HG02678 (cell line): ENCODE measurements at regions not wholly inside any gene's neighbourhood (a gene's known extent, or its start where the extent isn't known, plus 50 kb on each side); places are given as distances from the start of the nearest gene placed in this dataset.
A peak's percentile ranks its signal among the peaks of the same experiment; 100 is the strongest.

Experiments
- ATAC-seq: cut with Tn5 transposase; IDR thresholded peaks from one replicate; pipeline ENCODE4 v1.9.1; 2021; ENCODE audit warnings: mild to moderate bottlenecking, moderate library complexity; ENCODE audit not compliant: unreplicated experiment

DNA sequence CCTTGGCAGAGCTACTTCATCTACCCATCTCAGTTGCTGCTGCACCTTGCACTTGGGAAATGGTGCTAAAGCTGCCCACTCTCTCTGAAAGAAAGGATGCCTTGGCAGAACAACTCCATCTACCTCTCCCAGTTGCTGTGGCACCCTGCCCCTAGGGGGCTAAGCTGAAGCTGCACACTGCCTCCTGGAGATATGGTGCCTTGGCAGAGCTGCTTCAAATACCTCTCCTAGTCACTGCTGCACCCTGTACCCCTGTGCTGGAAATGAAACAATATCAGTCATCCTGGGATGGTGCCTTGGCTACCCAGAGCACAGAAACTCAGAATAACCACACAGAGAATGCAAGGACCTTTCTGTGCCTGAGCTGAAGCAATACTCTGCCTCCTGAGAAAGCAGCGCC, 615.8 kb downstream of the DIAPH3 start:
- no peak for ATAC-seq

DNA sequence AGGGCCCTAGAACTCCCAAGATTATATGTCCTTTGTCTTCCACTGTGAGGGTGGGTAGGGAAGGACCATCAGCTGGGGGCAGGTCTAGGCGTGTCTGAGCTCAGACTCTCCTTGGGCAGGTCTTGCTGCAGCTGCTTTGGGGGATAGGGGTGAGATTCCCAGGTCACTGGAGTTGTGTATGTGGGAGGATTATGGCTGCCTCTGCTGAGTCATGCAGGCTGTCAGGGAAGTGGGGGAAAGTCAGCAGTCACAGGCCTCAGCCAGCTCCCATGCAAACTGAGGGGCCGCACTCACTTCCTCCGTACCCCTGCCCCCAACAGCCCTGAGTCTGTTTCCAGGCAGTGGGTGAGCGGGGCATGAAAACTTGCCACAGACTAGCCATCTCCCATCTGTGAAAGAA, 600.8 kb downstream of the DIAPH3 start:
- ATAC-seq, result no peak

DNA sequence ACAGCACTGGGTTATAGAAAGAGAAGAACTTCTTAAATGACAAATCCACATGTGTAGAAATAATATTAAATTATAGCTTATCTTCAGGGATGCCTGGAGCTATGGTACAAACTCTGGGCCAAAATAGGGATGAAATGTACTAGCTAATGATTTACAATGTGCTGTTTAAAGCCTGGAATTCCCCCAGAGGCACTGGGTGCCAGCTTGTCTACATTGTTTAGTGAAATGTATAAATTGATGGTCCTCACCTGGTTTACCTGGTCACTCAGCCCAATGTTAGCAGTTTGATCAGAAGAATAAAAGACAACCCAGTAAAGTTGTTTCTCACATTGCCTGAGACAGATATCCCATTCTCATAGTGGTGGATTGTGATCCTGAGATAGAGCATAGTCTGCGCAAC, 597.2 kb downstream of the DIAPH3 start:
- no peak for ATAC-seq

DNA sequence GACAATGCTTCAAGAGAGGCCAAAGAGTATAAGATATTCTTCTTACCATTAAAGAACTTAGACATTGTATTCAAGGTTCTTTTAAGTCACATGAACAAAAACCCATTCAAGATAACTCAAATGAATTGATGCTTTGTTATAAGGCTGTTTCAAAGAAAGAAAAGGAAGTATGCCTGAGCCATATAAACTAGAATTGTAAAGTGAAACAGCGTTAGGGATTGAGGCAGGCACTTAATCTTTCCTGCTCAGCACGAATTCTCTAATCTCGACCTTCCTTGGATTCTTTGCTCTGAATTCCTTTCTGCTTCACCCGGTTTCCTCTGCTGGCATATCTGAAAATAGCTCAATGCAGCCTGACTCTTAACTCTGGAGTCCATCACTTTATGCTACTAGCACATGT, 595.4 kb downstream of the DIAPH3 start:
- no peak for ATAC-seq

DNA sequence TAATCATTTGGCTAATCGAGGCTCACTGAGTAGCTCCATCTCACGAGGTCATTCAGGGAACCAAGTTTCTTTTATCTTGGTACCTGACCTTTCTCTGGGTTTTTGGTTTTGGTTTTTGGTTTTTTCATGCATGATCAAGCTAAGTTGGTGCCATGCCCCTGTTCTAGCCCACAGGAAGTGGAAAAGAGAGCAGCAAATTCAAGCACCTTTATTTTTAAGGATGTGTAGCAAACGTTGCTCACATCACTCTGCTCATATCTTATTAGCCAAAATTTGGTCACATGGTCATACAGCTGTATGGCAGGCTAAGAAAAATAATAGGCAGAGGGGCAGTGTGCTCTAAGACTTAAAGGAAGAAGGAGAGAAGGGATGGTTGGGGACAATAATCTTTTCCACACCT, 593.5 kb downstream of the DIAPH3 start:
- no peak for ATAC-seq

DNA sequence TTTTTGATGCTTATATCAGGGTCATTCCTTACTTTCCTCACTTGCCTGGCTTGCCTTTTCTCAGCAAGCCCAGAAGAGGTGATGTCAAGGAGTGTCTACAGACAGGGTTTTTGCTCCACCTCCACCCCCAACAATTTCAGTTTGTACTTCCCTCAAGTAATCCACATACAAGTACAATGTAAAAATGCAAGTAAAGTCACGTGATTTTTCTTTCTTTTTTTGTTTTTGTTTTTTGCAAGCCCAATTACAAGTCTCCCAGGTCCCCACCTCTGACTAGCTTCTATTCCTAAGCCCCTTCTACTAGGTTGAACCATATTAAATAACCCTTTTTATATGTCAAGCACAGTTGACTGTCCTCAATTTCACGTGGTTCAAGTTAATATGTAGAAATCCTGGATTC, 579.6 kb downstream of the DIAPH3 start:
- no peak for ATAC-seq

DNA sequence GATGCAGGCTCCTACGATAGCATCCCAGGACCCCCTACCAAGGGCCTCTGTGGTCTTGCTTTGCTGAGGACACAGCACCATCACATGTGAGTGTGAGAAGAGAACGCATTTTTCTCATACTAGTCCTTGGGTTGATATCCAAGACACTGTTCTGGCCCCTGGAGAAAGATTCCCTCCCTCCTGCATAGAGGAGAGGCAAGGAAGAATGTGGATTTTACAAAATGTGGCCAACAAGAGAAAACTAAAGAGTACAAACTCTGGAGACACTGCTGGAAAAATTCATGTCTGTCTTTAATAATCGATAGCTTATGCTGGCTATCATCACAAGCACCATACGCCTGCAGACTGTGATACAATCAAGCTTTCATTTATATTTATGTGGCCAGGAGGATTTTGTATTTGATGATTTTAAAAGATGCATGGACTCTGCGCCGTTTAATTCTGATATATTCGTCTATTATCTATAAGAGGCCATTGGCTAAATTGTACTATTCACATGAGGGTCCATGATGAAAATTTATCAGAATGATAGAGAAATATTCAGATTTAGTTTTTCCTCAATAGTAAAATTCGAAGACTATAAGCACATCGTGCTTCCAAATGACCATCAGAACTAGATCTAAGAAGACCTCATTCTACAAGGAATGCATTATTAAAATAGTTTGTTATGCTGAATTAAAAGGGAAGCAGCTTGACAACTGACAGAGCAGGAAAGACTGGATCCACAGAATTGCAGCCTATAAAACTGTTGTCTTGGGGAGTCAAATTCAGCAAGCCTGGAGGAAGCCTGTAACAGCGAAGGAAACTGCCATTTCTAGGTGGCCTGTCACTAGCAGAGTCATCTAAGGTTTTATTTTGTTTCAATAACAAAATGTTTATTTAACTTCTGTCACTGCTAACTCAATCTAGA, 578.7 kb downstream of the DIAPH3 start:
- ATAC-seq, result no peak

DNA sequence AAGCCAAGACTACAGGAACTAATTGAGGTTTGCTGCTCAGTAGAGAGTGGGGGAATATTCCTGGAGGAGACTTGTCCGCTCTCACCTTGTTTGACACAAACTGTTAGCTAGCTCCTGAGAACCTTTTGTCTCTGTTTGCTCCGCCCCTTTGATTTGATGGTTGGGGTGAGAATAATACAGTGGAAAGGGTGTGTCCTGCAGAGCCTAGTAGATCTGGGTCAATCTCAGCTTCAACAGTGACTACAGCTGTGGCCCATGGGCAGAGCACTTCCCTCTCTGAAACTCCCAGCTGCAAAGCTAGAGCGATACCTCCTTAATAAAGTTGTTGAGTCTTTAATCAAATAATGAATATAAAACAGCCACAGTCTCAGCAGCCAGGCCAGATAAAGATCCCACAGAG, 576.7 kb downstream of the DIAPH3 start:
- ATAC-seq, result no peak

DNA sequence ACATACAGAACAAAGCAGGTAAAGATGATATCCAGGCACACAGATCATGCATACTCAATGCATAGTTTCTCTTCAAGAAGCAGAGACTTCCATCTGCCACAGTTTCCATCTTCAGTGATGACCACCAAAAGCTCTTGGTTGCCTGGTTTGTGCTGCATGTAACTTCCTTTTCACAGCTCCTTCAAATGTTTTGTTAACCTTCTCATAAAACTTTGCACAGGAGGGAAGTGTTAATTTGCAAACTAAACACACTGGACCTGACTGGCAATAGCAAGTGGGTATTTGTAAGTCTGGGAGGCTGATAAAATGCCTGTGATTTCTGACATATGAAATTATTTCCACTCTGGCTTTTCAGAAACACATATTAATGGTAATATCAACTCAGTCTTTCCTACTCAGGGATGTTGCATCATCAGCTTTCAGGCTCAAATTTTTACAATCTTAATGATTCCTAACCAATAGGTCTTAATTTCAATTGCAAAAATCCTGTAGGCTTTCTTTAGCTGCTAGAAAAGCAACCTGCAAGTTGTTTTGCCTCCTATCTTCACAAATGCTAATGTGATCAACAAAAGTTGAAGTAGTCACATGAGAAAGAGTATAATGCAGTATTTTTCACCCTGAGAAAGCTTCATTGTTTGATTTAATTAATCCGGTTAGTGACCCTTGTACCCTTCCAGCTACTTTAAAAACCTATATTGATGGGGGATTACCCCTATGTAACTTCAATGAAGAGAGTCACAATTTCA, 575.6 kb downstream of the DIAPH3 start:
- ATAC-seq, result no peak

DNA sequence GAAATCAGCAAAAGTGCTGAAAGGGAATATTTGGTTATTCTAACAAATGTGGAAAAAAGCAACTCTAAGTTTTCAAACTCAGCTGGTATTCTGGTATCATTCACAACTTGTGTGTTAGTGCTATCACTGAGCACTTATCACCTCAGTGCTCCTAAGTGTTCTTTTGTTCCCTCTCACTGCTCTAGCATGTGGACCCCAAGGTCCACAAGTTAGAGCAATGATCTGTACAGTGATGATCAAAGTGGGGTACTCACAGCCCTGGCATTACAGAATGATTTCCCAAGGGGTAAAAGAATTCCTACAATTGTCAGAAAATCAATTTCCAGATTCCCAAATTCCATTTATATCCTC, 575.0 kb downstream of the DIAPH3 start:
- ATAC-seq, result no peak

DNA sequence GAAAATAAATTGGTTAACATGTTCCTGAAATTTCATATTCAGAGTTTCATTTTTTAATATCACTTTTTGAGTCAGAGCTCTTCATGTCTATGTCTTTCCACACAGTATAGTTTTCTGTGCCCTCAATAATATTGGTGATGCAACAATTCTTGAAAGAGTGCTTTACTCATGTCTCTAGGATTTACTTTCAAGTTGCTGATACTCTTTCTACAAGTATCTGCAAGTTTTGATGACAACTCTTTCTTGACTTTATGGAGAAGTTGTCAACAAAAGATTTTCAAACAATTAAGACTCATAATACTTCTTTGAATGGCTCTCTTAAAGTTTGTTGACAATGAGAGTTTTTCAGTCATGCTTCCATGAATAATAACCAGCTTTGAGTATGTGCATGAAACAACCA, 561.7 kb downstream of the DIAPH3 start:
- no peak for ATAC-seq

DNA sequence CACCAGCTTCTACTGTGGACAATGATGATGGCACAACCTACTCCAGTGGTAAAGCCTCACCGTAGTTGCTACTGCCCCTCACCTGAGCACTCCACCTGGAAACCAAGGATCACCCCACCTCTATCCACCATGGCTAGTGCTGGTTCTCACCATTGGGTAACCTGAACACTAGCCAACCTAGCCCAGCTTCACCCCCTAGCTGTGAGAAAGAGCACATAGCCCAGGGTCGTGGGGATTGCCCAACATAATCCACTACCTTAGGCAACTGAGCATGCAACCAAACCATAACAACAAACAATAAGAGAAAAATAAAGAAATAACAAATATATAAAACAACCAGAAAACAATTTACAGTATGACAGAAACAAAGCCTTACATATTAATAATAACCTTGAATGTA, 560.1 kb downstream of the DIAPH3 start:
- ATAC-seq, result no peak

DNA sequence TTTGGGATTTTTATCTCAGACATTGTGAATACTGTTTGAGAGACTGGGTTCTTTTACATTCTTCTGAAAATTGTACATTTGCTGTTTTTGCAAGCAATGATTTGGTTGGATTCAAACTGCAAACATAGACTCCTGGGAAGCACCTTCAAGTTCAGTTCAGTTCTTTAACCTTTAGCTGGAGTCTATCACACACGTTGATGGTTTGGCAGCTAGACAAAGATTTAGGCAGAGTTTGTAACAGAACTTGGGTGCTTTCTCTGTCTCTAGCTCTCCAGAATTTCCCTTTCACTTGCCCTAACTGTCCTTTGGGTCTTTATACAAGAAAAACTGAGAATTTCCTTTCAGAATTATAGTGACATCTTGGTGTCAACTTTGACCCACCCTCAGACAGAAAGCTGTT, 556.6 kb downstream of the DIAPH3 start:
- ATAC-seq, result no peak

DNA sequence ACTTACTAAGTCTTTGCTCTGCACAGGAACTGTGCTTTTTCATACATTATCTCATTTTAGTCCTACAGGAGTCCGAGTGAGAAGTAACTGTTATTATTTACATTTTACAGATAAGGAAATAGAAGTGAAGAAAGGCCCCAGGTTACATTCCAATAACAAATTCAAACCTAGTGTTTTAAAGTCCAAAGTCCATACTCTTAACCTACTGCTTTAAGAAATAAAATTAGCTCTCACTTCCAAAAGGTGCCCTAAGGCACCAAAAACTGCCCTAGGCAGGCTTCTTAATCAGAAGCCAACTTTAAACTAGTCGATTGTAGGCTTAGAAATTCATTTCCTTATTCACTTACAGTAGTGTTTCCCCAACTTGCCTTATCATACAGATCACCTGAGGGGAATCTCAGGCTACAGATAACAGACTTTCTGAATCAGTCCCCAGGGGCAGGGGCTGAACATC, 555.9 kb downstream of the DIAPH3 start:
- peak; percentile 68 for ATAC-seq

DNA sequence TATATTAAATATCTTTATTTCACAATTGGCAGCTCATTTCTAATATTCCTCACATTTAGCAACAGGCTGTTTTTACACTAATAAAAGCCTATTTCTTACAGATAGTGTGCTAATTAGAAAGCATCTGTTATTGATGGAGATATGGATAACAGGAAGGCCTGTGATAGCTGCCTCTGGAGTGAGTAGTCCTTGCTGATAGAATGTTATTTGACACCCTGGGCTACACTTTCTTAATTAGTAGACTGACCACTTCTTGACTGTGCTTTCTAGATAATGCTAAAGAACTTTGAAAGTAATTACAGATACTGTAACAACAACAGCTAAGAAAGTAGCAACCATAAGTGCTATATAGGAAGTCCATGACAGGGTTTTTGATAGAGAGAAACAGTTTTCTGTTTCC, 554.3 kb downstream of the DIAPH3 start:
- ATAC-seq, result no peak
